ENCODE measurements at regions not wholly inside any gene's neighbourhood (a gene's known extent, or its start where the extent isn't known, plus 50 kb on each side); places are given as distances from the start of the nearest gene placed in this dataset.
A peak's percentile ranks its signal among the peaks of the same experiment; 100 is the strongest.

GRCh38 chr13:106911627-106912026 lies 343.7 kb upstream of the ARGLU1 start:
- no peaks in the 10 kb centered on the region for H3K36me3 ChIP-seq
- WGBS, 5 donors, result 43 to 71% (median 56%) methylated on average over 4 of the region's 4 CpGs
- no peaks in the 10 kb centered on the region for H3K27me3 ChIP-seq
- DNase-seq, result no peak
- H3K9me3 ChIP-seq, result no peaks in the 10 kb centered on the region
- intact Hi-C loops (cut with DNase I; ENCODE audit: low total_unique reads), result no loop called here
- no peak for TF ChIP-seq EP300 (IDR thresholded peaks at IDR 0.05)
- no peak for TF ChIP-seq POLR2AphosphoS5 (IDR thresholded peaks at IDR 0.05)
- TF ChIP-seq, protein P1, sequence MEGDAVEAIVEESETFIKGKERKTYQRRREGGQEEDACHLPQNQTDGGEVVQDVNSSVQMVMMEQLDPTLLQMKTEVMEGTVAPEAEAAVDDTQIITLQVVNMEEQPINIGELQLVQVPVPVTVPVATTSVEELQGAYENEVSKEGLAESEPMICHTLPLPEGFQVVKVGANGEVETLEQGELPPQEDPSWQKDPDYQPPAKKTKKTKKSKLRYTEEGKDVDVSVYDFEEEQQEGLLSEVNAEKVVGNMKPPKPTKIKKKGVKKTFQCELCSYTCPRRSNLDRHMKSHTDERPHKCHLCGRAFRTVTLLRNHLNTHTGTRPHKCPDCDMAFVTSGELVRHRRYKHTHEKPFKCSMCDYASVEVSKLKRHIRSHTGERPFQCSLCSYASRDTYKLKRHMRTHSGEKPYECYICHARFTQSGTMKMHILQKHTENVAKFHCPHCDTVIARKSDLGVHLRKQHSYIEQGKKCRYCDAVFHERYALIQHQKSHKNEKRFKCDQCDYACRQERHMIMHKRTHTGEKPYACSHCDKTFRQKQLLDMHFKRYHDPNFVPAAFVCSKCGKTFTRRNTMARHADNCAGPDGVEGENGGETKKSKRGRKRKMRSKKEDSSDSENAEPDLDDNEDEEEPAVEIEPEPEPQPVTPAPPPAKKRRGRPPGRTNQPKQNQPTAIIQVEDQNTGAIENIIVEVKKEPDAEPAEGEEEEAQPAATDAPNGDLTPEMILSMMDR (IDR thresholded peaks at IDR 0.05), result no peak
- TF ChIP-seq POLR2A (IDR thresholded peaks at IDR 0.05), result no peak
- no peaks in the 10 kb centered on the region for H3K4me1 ChIP-seq
- no peak overlapping the region for H3K27ac ChIP-seq
- no peak overlapping the region for H3K4me3 ChIP-seq

GRCh38 chr13:106911020-106911419 lies 343.1 kb upstream of the ARGLU1 start:
- no peaks in the 10 kb centered on the region for H3K4me1 ChIP-seq
- H3K36me3 ChIP-seq, result no peaks in the 10 kb centered on the region
- H3K9me3 ChIP-seq, result no peaks in the 10 kb centered on the region
- DNase-seq, result no peak
- WGBS, 5 donors, result 68 to 83% (median 74%) methylated on average over 5 of the region's 5 CpGs
- H3K27ac ChIP-seq, result no peak overlapping the region
- intact Hi-C loops (cut with DNase I; ENCODE audit: low total_unique reads), result no loop called here
- H3K27me3 ChIP-seq, result no peaks in the 10 kb centered on the region
- TF ChIP-seq EP300 (IDR thresholded peaks at IDR 0.05), result no peak
- TF ChIP-seq, protein P1 (IDR thresholded peaks at IDR 0.05), result no peak
- TF ChIP-seq POLR2A (IDR thresholded peaks at IDR 0.05), result no peak
- TF ChIP-seq POLR2AphosphoS5 (IDR thresholded peaks at IDR 0.05), result no peak
- H3K4me3 ChIP-seq, result no peak overlapping the region

DNA sequence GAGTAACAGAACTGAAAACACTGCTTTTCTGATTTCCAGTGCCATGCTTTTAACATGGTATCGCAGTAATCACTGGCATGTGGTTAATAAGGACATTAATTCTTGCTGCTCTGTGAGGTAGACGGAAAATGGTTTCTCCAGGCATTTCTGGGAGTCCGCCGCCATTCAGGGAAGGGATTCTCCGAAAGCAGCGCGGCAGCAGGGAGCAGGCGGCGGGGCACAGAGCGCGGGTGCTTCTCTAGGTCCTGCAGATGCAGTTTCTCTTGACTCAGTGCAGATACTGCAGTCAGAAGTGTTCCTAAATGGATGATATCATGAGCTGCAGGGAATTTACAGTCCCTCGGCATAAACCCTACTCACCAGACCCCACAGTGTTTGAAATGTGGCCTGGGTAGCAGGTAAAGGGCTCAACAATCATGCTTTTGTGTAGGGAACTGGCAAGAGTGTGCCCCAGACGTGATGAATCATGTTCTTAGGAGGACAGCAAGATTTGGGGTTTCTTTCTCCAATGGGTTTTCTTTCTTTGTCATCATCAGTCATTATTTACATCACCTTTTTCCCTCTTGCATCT lies 338.6 kb upstream of the ARGLU1 start:
- 86 to 90% (median 89%) methylated on average over 10 to 13 of the region's 13 CpGs for WGBS, 5 donors
- no peaks in the 10 kb centered on the region for H3K9me3 ChIP-seq
- no peak for DNase-seq

DNA sequence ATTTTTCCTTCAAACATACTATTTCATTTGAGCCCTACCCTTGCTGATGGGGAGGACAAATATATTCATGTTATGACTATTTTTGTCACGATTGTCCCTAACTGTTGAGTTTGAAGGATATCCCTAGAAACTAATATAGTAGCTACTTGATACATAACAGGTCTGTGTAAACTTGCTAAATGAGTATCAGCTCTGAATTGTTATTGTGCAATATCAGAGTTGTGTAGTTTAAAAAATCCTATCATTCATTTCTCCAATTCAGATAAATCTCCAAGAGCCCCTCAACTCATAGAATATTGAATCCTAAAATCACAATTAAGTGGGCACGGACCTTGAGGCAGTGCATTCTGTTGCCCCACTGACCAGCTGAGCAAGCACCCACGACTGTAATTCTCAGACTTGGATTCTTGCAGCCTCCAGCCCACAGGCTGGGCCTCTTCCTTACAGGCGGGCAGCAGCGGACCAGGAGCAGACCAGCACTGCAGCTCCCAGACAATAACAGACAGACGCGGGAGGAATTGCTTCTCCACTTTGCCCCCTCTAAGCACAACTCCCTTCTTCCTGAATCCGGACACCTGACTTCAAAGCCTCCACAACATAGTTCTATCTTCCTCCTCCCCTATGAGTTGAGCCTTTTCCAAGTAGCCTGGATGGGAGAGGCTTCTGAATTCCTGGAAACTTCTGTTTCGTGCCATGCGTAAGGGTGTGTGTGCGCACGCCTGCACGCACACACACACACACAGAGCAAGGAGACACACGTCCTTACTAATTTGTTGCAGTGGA lies 337.6 kb upstream of the ARGLU1 start:
- no peaks in the 10 kb centered on the region for H3K4me1 ChIP-seq
- H3K9me3 ChIP-seq, result no peaks in the 10 kb centered on the region
- peak in 1 of 2 donors; percentile 24 for DNase-seq
- TF ChIP-seq POLR2AphosphoS5 (IDR thresholded peaks at IDR 0.05), result no peak
- no peak for TF ChIP-seq POLR2A (IDR thresholded peaks at IDR 0.05)
- TF ChIP-seq, protein P1 (IDR thresholded peaks at IDR 0.05), result no peak
- no peak for TF ChIP-seq EP300 (IDR thresholded peaks at IDR 0.05)
- H3K36me3 ChIP-seq, result no peaks in the 10 kb centered on the region
- no peak overlapping the region for H3K27ac ChIP-seq
- 69 to 87% (median 83%) methylated on average over 14 of the region's 14 CpGs for WGBS, 5 donors
- H3K4me3 ChIP-seq, result no peak overlapping the region
- H3K27me3 ChIP-seq, result no peaks in the 10 kb centered on the region
- intact Hi-C loops (cut with DNase I; ENCODE audit: low total_unique reads), result no loop called here

More for the DNA sequence above, 338.6 kb upstream of the ARGLU1 start:
- Histone ChIP-seq H3K27me3 (no peaks in the 10 kb centered on the region), H3K36me3 (no peaks in the 10 kb centered on the region), H3K4me1 (no peaks in the 10 kb centered on the region), H3K27ac (no peak overlapping the region), H3K4me3 (no peak overlapping the region)
- intact Hi-C loops (cut with DNase I; ENCODE audit: low total_unique reads), result no loop called here
- TF ChIP-seq, protein P1 (IDR thresholded peaks at IDR 0.05), result no peak
- TF ChIP-seq EP300 (IDR thresholded peaks at IDR 0.05), result no peak
- TF ChIP-seq POLR2A (IDR thresholded peaks at IDR 0.05), result no peak
